GM12878 (cell line): ENCODE measurements at regions not wholly inside any gene's neighbourhood (a gene's known extent, or its start where the extent isn't known, plus 50 kb on each side); places are given as distances from the start of the nearest gene placed in this dataset.

Experiments
- E2F4 ChIP-seq: IDR thresholded peaks from 2 replicates; pipeline ENCODE4 v1.6.1; 2012; ENCODE audit warnings: low read depth, low read length, improper control_type of control experiment
- IRF3 ChIP-seq: fragments of 450-650 bp; IDR thresholded peaks from 2 replicates; pipeline ENCODE4 v1.6.1; 2014; ENCODE audit warnings: mild to moderate bottlenecking
- IRF4 ChIP-seq: IDR thresholded peaks from 2 replicates; pipeline ENCODE4 v1.6.1; 2011; ENCODE audit warnings: low read depth, low read length
- JUND ChIP-seq: IDR thresholded peaks from 2 replicates; pipeline ENCODE4 v1.6.1; 2012; ENCODE audit warnings: low read depth, mild to moderate bottlenecking, low read length, improper control_type of control experiment, moderate library complexity
- MTA3 ChIP-seq: IDR thresholded peaks from 2 replicates; pipeline ENCODE4 v1.6.1; 2012; ENCODE audit warnings: low read length, inconsistent platforms, borderline replicate concordance
- MYB ChIP-seq: fragments of 150-350 bp; IDR thresholded peaks from 2 replicates; pipeline ENCODE4 v1.6.1; 2014; ENCODE audit warnings: mild to moderate bottlenecking, low read depth, low read length, borderline replicate concordance
- NKRF ChIP-seq: fragments of 450-650 bp; conservative IDR thresholded peaks from 2 replicates; pipeline ENCODE4 v1.6.1; 2017; ENCODE audit warnings: mild to moderate bottlenecking, moderate library complexity
- PRDM15 ChIP-seq: fragments of 450-650 bp; formaldehyde crosslinking; IDR thresholded peaks from 2 replicates; pipeline ENCODE4 v1.4.0; 2020; ENCODE audit warnings: mild to moderate bottlenecking, moderate library complexity
- SREBF1 ChIP-seq: IDR thresholded peaks from 2 replicates; pipeline ENCODE4 v1.6.1; 2012; ENCODE audit warnings: mild to moderate bottlenecking, low read length
- ZBED1 ChIP-seq: IDR thresholded peaks from 2 replicates; pipeline ENCODE4 v1.6.1; 2016; ENCODE audit warnings: borderline replicate concordance
- ZZZ3 ChIP-seq: IDR thresholded peaks from 2 replicates; pipeline ENCODE4 v1.6.1; 2011; ENCODE audit warnings: low read depth; ENCODE audit not compliant: control insufficient read depth, insufficient read length

GRCh38 chr3:181497358-181497757 lies 214.4 kb upstream of the SOX2 start (continued):
- TF ChIP-seq E2F4 (no peak), MYB (no peak), NKRF (no peak), ZZZ3 (no peak), MTA3 (no peak), PRDM15 (CRISPR knock-in tag) (no peak), JUND (no peak), SREBF1 (no peak), IRF3 (no peak), ZBED1 (no peak), IRF4 (no peak)
